ENCODE measurements at regions not wholly inside any gene's neighbourhood (a gene's known extent, or its start where the extent isn't known, plus 50 kb on each side); places are given as distances from the start of the nearest gene placed in this dataset.

GRCh38 chr3:191962324-191962723 lies 501.4 kb downstream of the PYDC2 start:
- no peak for TF ChIP-seq CTCF (IDR thresholded peaks at IDR 0.05; ENCODE audit: insufficient read depth, low read depth, low read length)
- no peak for TF ChIP-seq EZH2 (IDR thresholded peaks at IDR 0.05; ENCODE audit: insufficient read depth, low read length)
